MM.1S (cell line): ENCODE measurements at regions not wholly inside any gene's neighbourhood (a gene's known extent, or its start where the extent isn't known, plus 50 kb on each side); places are given as distances from the start of the nearest gene placed in this dataset.

Source experiments
- CTCF ChIP-seq: fragments of 300-600 bp; sonication (generic); IDR thresholded peaks from 2 replicates; pipeline ENCODE4 v1.5.1; 2016; ENCODE audit warnings: antibody characterized with exemption, low read length, mixed read lengths
- EZH2 ChIP-seq: fragments of 300-600 bp; sonication (generic); optimal IDR thresholded peaks from 2 replicates; pipeline ENCODE3; 2017; ENCODE audit warnings: low read depth, mild to moderate bottlenecking, antibody characterized with exemption, low read length, mixed read lengths
- EZH2phosphoT487 ChIP-seq: fragments of 300-600 bp; sonication (generic); IDR thresholded peaks from 2 replicates; pipeline ENCODE4 v1.6.1; 2018; ENCODE audit warnings: antibody characterized with exemption, low read length

DNA sequence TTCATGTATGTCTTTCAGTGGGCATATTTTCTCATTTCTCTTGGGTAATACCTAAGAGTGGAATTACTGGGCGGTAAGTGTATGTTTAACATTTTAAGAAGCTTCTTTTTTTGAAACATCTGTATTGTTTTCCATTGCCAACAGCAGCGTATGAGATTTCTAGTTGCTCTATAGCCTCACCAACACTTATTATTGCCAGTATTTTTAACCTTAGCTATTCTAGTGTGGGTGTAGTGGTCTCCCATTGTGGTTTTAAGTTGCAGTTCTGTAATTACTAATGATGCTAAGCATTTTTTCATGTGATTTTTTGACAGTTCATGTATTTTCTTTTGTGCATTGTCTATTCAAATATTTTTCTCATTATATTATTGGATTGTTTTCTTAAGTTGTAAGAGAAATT is 101.9 kb upstream of the EEA1 start:
- TF ChIP-seq CTCF (no peak), EZH2 (no peak), EZH2phosphoT487 (no peak)
